Activated T-cell treated with anti-CD3 and anti-CD28 coated beads for 4 hours (primary cell): ENCODE measurements at regions not wholly inside any gene's neighbourhood (a gene's known extent, or its start where the extent isn't known, plus 50 kb on each side); places are given as distances from the start of the nearest gene placed in this dataset.
"Not testable (repeated sequence)": the region's sequence is repeated elsewhere in the genome, so short reads cannot be mapped to it uniquely, and the experiment has no call there.

ENCODE experiments used
- DNase-seq: peaks from one replicate; pipeline ENCODE4 v3.0.0-alpha.2; 2020

DNA sequence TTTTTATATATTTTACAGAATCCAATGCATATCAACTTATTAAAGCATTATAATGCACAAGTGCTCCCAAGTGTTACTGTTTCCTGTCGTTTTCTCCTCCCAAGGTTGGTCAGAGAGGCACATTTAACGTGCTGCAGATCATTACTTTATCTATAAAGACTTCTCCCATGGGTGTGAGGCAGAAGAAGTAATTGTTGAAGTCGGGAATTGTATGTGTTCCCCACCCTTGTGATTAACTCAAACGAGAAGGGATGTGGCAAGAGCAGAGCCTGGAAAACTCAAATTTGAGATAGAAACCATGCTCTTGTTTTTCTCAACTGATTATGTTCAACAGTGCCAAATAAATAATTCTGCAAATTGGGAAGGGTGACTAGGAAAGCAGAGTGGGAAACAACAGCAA, 412.5 kb upstream of the ADAMTS5 start:
- no peak for DNase-seq

DNA sequence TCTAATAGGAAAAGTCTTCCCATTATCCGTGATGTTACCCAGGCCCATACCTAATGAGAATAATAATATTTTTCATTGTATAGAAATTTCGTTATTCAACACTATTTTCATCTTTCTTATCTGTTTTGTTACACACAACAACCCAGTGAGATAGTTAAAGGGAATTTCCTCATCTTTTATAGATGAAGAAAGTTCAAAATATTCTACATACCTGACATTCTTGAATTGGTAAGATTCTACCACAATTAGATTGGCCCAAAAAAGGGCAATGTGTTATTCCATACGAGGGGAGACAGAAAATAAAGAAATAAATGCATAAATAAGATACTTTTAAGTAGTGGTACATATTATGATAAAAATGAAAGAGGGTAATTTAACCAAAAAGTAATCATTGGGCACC, 405.5 kb upstream of the ADAMTS5 start:
- no peak for DNase-seq

DNA sequence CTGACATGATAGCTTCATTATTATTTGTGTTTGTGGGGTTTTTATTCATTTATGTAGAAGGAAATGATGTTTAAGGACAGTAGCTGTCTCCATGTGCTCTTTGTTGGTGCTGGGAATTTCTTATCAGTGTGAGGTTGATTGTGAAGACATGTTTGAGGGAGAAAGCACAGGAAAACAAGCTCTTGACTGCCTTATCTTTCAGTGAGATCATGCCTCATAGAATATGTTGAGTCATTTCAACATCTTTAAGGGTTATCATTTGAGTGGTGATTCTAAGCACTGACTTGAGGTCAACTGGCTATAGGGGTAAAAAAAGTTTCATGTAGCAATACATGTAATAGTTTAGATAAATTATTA, 405.1 kb upstream of the ADAMTS5 start:
- DNase-seq = no peak

DNA sequence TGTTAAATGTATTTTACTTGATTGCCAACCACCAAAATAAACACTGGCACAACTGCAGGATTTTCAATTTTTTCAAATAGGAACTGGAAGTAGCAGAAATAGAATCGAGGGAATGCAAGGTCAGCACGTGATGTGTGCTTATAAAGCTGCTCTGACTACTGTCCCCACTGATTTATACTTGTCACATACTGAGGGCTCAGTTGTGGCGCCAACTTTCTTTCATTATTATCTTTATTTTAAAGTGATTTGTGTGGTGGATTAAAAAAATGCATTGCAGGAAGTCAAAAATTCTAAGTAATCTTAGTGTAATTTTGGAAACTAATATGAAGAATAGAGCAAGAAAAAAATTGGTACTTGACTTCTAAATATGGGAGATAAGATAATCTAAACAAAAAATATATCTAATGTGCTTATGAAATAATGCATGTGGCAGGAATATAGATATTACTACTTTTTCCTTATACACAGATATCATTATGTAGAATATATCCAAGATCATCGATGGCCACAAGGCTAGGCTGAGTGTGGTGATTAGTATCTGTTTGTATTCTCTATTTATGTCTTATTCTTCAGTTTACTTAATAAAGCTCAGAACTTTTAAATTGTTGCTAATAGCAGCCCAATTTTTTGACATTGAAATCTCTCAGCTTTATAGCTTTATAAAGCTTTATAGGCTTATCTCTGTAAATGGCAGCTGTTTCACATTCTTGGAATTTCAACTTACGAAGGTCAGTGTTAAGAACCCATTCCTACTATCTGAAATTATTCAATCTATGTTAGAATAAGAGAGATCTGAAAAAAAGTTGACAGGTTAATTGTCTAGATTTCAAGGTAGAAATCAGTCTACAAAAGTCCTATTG, 404.5 kb upstream of the ADAMTS5 start:
- DNase-seq = no peak

DNA sequence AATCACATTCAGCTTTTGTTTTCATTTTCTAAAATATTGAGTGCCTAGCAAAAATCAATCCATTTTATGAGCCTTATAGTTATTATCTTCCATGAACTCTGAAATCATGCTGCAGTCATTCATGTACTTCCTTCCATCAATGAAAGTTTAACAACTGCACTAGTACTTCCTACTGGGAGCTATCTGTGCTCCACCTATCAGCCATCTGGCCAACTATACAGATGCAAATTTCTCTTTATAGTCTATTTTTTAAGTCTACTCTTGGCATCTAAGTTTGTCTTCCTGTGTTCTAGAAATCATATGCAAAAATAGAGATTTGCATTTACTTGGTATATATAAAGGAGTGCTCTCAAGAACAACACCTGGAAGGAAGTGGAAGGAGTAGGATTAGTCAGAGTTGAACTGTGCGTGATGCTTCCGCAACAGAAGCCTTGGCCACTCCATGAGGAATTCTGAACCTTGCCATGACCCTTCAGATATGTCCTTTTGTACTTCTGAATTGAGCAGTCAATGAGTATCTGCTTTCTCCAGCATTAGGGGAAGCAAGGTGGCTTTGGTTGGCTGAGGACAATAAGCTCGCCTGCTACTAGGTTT, 403.2 kb upstream of the ADAMTS5 start:
- DNase-seq = no peak

DNA sequence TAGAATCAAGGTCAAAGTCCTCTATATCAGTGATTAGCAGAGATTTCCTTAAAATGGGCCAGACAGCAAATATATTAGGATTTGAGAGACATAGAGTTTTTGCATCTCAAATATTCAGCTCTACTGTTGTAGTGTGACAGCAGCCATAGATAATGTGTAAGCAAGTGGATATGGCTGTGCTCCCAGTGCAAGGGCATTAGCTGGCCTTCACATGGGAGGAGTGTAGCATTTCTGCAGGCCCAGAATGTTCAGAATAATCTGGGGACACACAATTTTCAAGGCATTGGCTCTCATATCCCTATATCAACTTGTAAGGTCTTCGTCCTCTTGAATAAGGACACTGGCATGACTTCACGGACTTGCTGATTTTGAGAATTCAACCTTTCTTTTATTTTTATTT, 402.3 kb upstream of the ADAMTS5 start:
- no peak for DNase-seq

DNA sequence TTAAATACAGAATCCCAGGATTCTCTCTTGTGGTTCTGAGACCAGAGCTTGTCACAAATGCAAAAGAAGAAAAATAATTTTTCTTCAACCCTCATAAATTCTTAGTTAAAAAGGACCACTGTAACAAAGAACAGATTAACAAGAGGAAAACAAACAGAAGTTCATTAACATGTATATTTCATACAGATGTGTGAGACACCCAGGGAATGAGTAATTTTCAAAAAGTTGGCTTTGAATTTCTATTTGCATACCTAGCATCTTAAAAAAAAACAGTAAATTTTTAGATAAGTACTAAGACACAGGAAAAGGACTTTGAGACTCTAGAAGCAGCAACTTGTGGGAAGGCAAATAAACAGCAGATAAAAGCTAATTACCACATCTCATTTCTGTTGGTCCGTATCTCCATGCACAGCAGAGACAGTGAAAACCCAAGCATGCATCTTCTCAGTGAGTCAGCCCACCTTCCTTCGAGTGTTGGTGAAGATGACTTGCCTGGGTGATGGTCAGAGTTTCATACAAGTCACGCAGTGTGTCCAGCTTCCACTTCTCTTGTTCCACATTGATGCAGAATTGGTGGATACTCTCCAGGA, 399.9 kb upstream of the ADAMTS5 start:
- no peak for DNase-seq

DNA sequence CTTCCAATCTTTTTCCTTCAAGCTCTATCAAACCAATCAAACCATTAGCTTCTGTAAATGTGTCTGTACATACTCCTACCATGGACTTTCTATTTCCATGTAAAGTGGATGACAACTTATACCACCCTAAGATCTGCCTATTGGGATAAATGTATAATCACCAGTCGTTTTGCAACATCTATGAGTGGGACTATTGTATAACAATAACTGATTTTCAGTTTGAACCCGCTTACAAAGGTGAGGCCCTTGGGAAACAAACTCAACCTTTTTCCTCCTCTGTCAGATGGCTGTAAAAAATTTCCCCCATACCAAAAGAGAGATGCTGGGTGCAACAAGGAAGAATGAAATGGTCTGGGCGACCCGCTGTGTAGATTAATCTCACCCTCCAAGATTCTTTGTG, 399.1 kb upstream of the ADAMTS5 start:
- no peak for DNase-seq

DNA sequence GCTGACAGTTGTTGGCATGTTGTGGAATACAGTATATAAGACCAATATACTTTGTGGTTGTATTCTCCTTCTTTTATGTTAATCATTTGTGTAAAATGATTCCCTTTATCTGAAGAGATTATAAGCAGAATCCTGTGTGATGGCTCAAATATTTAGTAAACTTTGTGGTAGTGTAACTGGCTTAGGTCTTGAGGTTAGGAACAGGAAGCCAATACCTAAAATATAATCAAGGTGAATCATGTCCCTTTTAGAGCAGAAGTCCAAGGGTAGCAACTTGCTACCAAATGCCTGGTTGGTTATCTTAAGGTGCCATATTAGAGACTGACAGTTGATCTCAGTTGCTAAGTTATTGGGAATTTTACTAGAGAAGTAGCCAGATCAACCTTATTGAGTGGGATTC, 398.5 kb upstream of the ADAMTS5 start:
- DNase-seq = no peak

DNA sequence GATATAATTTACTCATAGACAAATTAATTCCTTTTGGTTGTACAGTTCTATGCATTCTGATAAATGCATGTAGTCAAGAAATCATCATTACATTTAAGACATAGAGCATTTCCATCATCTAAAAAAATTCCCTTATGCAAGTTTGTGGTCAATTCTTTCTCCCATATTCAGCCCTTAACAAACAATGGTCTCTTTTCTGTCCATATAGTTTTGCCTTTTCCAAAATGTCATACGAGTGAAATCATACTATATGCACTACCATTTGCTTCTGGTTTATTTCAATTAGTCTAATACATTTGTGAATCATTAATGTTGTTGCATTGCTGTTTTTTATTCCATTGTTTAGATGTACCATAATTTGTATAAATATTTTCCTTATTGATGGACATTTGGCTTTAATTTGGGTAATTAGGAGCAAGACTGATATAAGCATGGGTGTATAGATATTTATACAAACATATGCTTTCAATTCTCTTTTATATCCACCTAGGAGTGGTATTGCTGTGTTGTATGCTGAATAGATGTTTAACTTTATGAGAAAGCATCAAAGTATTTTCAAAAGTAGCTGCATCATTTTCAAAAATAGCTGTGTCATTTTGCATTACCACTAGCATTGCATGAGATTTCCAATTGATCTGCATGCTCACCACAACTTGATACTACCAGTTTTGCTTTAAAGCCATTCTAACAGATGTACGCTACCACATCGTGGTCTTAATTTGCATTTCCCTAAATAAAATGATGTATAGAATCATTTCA, 397.0 kb upstream of the ADAMTS5 start:
- DNase-seq = no peak

DNA sequence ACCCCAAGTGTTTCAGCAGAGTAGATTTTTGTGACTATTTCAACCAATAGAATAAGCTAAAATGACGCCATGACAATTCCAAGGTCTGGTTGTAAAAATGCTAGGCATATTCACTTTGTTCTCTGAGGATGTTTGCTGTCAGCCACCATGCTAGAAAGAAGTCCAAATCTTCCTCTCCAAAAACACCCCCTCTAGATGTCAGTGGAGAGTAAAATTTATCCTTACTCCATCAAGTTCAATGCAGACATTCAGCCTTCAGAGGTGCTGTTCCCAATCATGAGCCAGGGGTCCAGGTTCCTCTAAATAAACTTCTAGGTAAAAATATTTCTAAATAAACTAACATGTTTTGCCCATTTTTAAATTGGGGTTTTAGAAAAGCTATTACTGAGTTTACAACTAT, 395.4 kb upstream of the ADAMTS5 start:
- no peak for DNase-seq

DNA sequence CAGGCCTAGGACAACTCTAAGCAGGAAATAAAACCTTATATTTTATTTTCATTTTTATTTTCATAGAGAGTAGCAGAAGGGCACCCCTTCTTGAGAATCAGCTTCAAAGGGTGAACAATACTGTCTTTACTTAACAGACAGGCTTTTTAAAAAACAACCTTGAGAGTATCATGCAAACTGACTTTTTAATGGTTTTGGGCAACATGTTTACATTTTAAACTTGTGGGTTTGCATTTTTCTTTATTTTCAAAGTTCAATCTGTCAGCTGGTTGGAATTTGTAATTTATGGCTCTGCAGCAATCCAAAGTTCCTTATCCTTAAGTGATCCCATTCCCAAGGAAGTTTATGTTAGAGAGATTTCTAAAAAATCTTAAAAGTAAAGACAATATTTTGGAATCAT, 392.3 kb upstream of the ADAMTS5 start:
- DNase-seq = no peak

DNA sequence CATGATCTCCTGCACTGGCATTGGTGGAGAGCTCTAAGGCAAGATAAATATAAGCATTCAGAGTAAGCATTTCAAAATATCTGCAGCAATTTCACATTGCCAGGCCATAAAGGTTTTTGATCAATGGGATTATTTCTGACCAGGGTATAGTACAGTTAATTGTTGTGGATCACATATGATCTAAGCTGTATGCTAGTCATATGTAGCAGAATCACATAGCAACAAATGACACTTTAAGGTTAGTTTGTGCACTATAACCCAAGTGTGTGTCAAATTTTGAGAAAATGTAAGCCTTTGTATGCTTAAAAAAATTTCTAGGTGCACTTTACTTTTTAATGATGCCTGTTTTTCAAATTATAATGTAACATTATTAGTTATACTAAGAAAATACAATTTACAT, 386.0 kb upstream of the ADAMTS5 start:
- no peak for DNase-seq

DNA sequence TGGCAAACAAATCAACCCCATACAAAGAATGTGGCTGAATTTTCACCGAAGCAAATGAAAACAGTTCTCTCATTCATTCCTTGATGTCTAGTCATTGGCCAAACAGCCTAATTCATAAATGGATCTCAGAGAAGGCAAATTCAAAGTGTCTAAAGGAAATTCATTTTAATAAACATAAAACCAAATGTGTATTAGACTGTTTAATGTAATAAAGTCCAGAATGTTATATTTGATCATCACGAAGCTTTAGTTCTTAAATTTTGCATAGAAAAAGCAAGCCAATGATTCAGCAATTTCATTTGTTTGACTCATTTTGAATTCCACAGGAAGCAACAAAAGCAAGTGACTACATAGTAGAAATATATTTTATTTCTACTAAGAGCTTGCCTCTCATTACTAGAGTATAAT, 379.2 kb upstream of the ADAMTS5 start:
- DNase-seq = no peak

DNA sequence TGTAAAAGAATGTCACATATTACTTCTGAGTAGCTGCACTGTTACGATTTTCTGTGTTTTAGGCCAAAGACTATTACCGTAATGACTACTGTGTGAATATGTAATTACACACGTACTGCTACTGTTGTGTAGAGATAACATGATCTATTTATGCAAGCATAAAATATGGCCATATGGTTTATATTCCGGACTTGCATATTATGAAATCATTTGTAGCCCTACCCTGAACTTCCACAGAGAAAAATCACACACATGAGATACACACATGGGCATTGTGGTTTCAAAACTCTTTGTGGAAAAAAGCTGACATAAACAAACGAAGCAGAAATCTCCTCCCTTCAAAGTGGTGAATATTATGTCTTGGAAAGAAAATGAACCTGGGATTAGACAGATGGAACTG, 373.0 kb upstream of the ADAMTS5 start:
- DNase-seq = no peak

DNA sequence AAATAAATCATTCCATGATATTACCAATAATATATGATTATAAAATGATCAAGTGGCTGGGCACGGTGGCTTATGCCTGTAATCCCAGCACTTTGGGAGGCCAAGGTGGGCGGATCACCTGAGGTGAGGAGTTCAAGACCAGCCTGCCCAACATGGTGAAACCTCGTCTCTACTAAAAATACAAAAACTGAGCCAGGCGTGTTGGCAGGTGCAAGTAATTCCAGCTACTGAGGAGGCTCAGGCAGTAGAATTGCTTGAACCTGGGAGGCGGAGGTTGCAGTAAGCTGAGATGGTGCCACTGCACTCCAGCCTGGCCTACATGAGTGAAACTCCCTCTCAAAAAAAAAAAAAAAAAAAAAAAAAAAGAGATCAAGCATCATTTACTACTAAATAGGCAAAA, 371.1 kb upstream of the ADAMTS5 start:
- not testable (repeated sequence) for DNase-seq

DNA sequence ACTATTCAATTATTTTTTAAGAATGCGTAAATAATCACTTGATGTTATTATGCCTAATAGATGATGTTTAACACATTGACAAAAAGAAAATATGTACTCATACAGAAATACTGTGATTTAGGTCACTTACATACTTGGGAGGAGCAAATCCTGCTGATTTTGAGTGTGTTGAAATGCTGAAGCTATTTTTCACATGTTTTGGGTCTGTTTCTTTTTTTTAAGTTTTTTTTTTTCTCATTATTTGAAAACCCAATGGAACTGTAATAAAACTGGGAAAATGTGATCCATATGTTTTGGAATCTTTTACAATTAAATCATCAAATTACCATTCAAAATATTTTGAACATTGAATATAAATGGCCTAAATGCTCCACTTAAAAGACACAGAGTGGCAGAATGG, 366.2 kb upstream of the ADAMTS5 start:
- no peak for DNase-seq

DNA sequence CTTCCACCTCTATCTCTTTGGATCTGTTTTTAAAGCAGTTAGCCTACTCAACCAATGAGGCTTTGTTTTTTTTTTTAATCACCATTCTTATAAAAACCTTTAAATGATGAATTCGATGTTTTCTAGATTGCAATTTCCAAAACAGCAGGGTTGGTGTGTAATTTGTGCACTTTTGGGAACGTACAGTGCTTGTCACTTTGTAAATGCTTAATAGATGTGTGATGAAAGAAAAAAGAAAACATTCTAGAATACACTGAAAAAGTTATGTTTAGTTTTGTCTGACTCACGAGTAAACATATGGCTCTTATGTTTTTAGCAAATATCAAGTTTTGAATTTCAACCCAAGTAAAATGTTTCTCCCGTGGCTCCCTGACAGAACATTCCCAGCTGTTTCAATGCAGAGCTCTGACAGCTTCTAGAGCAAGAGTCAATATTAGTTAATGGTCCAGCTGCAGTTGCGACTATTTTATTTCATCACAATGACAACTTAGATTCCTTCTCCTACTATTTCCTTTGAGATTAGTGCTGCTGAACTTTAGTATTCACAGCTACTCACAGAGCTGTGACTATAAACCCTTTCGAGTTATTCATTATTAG, 362.5 kb upstream of the ADAMTS5 start:
- DNase-seq = no peak

DNA sequence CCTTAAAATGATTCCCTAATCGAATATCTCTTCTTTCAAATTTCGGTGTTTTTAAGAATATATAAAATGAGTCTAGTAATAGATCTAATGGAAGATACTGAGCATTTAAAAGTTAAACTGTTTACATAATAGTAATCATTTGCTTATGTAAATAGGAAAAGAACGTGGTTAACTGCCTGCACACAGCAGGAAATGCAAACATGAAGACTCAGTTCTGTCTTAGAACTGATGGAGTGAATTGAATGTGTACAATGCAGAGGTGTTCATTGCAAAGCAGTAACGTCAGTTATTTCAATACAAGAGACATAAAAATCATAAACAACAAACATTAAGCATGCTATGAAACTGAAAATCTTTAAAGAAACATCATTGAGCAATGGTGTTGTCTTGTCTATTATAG, 359.4 kb upstream of the ADAMTS5 start:
- DNase-seq = no peak

DNA sequence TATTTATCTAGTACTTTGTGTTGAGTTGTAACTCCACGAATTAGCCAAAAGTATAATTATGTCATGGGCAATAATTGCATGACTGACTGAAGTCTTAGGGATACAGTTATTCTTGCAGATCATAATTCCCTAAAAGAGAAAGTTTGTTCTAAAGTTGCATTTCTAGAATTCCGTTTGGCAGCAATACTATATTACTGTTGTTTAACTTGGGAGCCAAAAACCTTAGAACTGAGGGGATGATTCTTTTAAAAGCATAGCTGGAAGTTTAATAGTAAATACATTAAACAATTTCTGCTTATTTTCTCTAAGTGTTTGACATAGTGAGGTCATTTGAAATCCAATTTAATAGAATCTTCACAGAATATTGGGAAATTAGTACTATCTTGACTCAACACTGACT, 356.4 kb upstream of the ADAMTS5 start:
- DNase-seq = no peak

DNA sequence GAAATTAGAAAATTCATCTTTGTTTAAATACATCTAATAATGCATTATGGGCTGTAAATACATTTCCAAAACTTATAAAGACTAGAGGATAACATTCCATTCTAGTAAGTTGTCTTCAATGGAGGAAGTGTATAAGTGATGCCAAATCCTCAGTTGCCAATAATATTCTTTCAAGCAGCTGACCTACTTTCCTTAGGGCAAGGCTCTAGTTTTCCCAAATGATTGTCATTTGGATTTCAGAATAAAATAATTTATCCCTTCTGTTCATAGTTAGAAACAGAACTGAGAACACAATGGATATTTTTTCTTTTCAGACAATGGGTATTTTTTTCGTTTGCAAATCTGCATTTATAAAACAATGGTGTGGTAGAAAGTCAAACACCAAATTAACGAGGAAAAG, 354.9 kb upstream of the ADAMTS5 start:
- no peak for DNase-seq

DNA sequence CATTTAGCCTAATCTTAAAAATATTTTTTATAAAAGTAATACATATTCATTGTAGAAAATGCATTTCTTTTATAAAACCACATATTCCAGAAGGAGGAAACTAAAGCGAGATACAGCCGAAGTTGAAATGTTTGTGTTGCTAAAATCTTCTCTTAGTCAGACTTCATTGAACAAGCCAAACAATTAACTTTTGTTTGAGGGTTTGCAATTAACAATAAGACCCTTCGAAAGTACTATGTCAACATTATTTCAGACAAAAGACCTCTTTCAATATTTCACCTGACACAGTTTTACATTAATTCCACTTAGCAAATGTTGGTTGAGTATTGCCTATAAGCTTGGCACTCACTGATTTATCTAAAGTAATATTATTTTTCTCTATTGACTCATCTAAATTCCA, 354.0 kb upstream of the ADAMTS5 start:
- no peak for DNase-seq

DNA sequence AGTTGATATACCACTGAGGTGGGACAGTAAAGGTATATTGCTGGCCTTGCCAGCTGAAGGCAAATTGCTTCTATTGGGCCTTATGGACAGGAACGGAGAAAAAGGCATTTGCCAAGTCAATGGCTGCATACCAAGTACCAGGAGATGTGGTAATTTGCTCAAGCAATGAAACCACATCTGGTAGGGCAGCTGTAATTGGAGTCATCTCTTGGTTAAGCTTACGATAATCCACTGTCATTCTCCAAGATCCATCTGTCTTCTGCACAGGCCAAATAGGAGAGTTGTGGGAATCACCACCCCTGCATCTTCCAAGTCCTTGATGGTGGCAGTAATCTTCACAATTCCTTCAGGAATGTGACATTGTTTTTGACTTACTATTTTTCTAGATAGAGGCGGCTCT, 350.7 kb upstream of the ADAMTS5 start:
- not testable (repeated sequence) for DNase-seq
